ENCODE measurements at regions not wholly inside any gene's neighbourhood (a gene's known extent, or its start where the extent isn't known, plus 50 kb on each side); places are given as distances from the start of the nearest gene placed in this dataset.

DNA sequence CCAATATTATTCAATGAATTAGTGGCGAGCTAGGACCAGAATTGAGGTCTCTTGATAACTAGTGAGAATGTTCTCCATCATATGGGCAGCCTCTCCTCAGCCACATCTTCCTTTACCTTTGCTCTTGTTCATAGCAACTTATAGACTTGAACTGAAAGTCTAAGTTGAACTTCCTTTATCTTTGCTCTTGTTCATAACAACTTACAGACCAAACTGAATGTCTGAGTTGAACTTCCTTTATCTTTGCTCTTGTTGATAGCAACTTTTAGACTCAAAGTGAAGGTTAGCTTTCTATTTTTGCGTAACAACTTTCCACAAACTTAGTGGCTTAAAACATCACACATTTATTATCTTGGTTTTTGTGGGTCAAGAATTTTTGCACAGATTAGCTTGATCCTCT is 146.4 kb upstream of the C9orf72 start:
- no peaks in the 10 kb centered on the region for H4K20me1 ChIP-seq (replicated peaks; ENCODE audit: control insufficient read depth, extremely low read depth, insufficient read depth, low read length)
- no peaks in the 10 kb centered on the region for H3K4me1 ChIP-seq (ENCODE audit: control insufficient read depth, extremely low read depth, insufficient read depth, low read length)
- BruUV-seq (replicated peaks), result no TSS peak
- ChIA-PET CTCF (no interaction called here), POLR2A (no interaction called here)
- H3K27me3 ChIP-seq (ENCODE audit: control insufficient read depth in 2 of 2, insufficient read depth in 2 of 2, low read length in 2 of 2), result no peaks in the 10 kb centered on the region
- FAIRE-seq (no peak), DNase-seq (ENCODE audit: low read depth, low spot score) (no peak)
- TF ChIP-seq, protein P1, sequence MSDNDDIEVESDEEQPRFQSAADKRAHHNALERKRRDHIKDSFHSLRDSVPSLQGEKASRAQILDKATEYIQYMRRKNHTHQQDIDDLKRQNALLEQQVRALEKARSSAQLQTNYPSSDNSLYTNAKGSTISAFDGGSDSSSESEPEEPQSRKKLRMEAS (IDR thresholded peaks at IDR 0.05; ENCODE audit: insufficient read depth, insufficient read length), result no peak
- TF ChIP-seq POLR2A (IDR thresholded peaks at IDR 0.05; ENCODE audit: low read depth, low read length) (no peak), POLR2AphosphoS5 (IDR thresholded peaks at IDR 0.05; ENCODE audit: insufficient read depth, low read depth, low read length) (no peak), JUN (IDR thresholded peaks at IDR 0.05; ENCODE audit: borderline replicate concordance, insufficient read depth, insufficient read length, low read depth) (no peak), EZH2 (IDR thresholded peaks at IDR 0.05; ENCODE audit: borderline replicate concordance, low read depth, low read length, severe bottlenecking) (no peak)
- no peaks in the 10 kb centered on the region for H3K36me3 ChIP-seq (ENCODE audit: control insufficient read depth in 2 of 2, extremely low read depth in 1 of 2, insufficient read depth in 2 of 2, low read length in 2 of 2)
- H3K9ac ChIP-seq (replicated peaks; ENCODE audit: extremely low read depth, insufficient read depth, low read length), result no peak overlapping the region
- no peaks in the 10 kb centered on the region for H3K9me3 ChIP-seq (replicated peaks; ENCODE audit: control insufficient read depth, insufficient read depth, low read length)
- no peak overlapping the region for H3K4me3 ChIP-seq (replicated peaks in 1 of 3; ENCODE audit: insufficient read depth in 1 of 3, low read depth in 1 of 3, low read length in 3 of 3)
- H3K79me2 ChIP-seq (ENCODE audit: control insufficient read depth, insufficient read depth, low read length), result no peaks in the 10 kb centered on the region
- no peak overlapping the region for H3K4me2 ChIP-seq (ENCODE audit: insufficient read depth, low read length)
- intact Hi-C loops (cut with micrococcal nuclease) (loop anchor here (10.0 kb wide), 3 partner anchors 385 to 1495 kb away; partner anchors contain the start of gene LINGO2), dilution Hi-C loops (cut with MboI; ENCODE audit: extremely low pct_ligation_motif_present, low sequenced_read_pairs) (no loop called here)
- no peak overlapping the region for H2AFZ ChIP-seq (ENCODE audit: low read depth, low read length)
- no peaks in the 10 kb centered on the region for H3K9me1 ChIP-seq (replicated peaks; ENCODE audit: control insufficient read depth, extremely low read depth, insufficient read depth, low read length)
- no peak overlapping the region for H3K27ac ChIP-seq (ENCODE audit: insufficient read depth, low read depth, low read length)

DNA sequence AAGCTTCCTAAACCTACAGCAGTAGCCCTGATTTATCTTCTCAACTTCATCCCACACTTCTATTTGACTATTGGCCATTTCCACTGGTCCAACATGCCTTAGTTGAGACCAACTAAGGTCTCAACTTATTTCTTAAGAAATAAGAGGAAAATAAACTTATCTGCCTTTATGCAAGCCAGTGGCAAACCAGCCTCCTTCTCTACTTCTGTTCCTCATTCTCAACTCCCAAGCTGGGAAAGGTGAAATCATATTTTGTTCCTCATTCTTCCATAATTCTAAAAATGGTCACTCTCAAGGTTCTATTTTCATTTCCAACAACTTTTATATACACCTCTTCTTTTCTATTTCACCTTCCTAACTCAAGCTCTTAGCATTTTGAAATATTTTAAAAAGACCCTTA is 149.6 kb upstream of the C9orf72 start:
- no peaks in the 10 kb centered on the region for H3K9me1 ChIP-seq (replicated peaks; ENCODE audit: control insufficient read depth, extremely low read depth, insufficient read depth, low read length)
- no peaks in the 10 kb centered on the region for H3K9me3 ChIP-seq (replicated peaks; ENCODE audit: control insufficient read depth, insufficient read depth, low read length)
- CTCF ChIA-PET, result no interaction called here
- no TSS peak for BruUV-seq (replicated peaks)
- no peaks in the 10 kb centered on the region for H3K36me3 ChIP-seq (ENCODE audit: control insufficient read depth in 2 of 2, extremely low read depth in 1 of 2, insufficient read depth in 2 of 2, low read length in 2 of 2)
- H3K4me2 ChIP-seq (ENCODE audit: insufficient read depth, low read length), result no peak overlapping the region
- TF ChIP-seq, protein P2, sequence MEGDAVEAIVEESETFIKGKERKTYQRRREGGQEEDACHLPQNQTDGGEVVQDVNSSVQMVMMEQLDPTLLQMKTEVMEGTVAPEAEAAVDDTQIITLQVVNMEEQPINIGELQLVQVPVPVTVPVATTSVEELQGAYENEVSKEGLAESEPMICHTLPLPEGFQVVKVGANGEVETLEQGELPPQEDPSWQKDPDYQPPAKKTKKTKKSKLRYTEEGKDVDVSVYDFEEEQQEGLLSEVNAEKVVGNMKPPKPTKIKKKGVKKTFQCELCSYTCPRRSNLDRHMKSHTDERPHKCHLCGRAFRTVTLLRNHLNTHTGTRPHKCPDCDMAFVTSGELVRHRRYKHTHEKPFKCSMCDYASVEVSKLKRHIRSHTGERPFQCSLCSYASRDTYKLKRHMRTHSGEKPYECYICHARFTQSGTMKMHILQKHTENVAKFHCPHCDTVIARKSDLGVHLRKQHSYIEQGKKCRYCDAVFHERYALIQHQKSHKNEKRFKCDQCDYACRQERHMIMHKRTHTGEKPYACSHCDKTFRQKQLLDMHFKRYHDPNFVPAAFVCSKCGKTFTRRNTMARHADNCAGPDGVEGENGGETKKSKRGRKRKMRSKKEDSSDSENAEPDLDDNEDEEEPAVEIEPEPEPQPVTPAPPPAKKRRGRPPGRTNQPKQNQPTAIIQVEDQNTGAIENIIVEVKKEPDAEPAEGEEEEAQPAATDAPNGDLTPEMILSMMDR (IDR thresholded peaks at IDR 0.05; ENCODE audit: extremely low read depth in 1 of 2, insufficient read depth in 1 of 2, low read depth in 1 of 2, low read length in 2 of 2), result no peak
- TF ChIP-seq MYC (IDR thresholded peaks at IDR 0.05; ENCODE audit: low read depth, low read length) (no peak), JUN (IDR thresholded peaks at IDR 0.05; ENCODE audit: borderline replicate concordance, insufficient read depth, insufficient read length, low read depth) (no peak), POLR2A (IDR thresholded peaks at IDR 0.05; ENCODE audit: low read depth, low read length) (no peak), GATA2 (IDR thresholded peaks at IDR 0.05; ENCODE audit: insufficient read depth, insufficient read length, low read depth, low read length) (no peak), POLR2AphosphoS5 (IDR thresholded peaks at IDR 0.05; ENCODE audit: insufficient read depth, low read depth, low read length) (no peak), FOS (IDR thresholded peaks at IDR 0.05; ENCODE audit: borderline replicate concordance, insufficient read depth, low read length) (no peak)
- TF ChIP-seq, protein P1 (IDR thresholded peaks at IDR 0.05; ENCODE audit: insufficient read depth, insufficient read length), result no peak
- H3K27ac ChIP-seq (ENCODE audit: insufficient read depth, low read depth, low read length), result no peak overlapping the region
- DNase-seq (ENCODE audit: low read depth, low spot score) (no peak), FAIRE-seq (no peak)
- H3K4me1 ChIP-seq (ENCODE audit: control insufficient read depth, extremely low read depth, insufficient read depth, low read length), result no peaks in the 10 kb centered on the region
- dilution Hi-C loops (cut with MboI; ENCODE audit: extremely low pct_ligation_motif_present, low sequenced_read_pairs), result no loop called here
- no peaks in the 10 kb centered on the region for H3K27me3 ChIP-seq (ENCODE audit: control insufficient read depth in 2 of 2, insufficient read depth in 2 of 2, low read length in 2 of 2)
- H3K9ac ChIP-seq (replicated peaks; ENCODE audit: extremely low read depth, insufficient read depth, low read length), result no peak overlapping the region
- POLR2A ChIA-PET, result no interaction called here
- intact Hi-C loops (cut with micrococcal nuclease), result loop anchor here (10.0 kb wide), 3 partner anchors 388 to 1492 kb away; partner anchors contain the start of gene LINGO2
- H3K4me3 ChIP-seq (replicated peaks in 1 of 3; ENCODE audit: insufficient read depth in 1 of 3, low read depth in 1 of 3, low read length in 3 of 3), result no peak overlapping the region
- no peaks in the 10 kb centered on the region for H4K20me1 ChIP-seq (replicated peaks; ENCODE audit: control insufficient read depth, extremely low read depth, insufficient read depth, low read length)
- no peak overlapping the region for H2AFZ ChIP-seq (ENCODE audit: low read depth, low read length)
- H3K79me2 ChIP-seq (ENCODE audit: control insufficient read depth, insufficient read depth, low read length), result no peaks in the 10 kb centered on the region
